WI38 (cell line): ENCODE measurements at regions not wholly inside any gene's neighbourhood (a gene's known extent, or its start where the extent isn't known, plus 50 kb on each side); places are given as distances from the start of the nearest gene placed in this dataset.

ENCODE experiments used
- H3K4me3 ChIP-seq: 2 replicates; pipeline ENCODE4 v1.5.1; 2011; ENCODE audit warnings: low read depth, mild to moderate bottlenecking, control low read depth, low read length
- CTCF ChIP-seq: IDR thresholded peaks from 2 replicates; pipeline ENCODE4 v1.5.1; 2012; ENCODE audit warnings: low read depth, mild to moderate bottlenecking, control low read depth, low read length

- H3K4me3 ChIP-seq, result no peak overlapping the region
- no peak for TF ChIP-seq CTCF
These were observed 337.8 kb upstream of the DAB1 start for GRCh38 chr1:57761628-57762027.

- TF ChIP-seq CTCF, result no peak
- no peak overlapping the region for H3K4me3 ChIP-seq
These were observed 329.0 kb upstream of the DAB1 start for GRCh38 chr1:57752843-57753242.

- TF ChIP-seq CTCF, result no peak
- H3K4me3 ChIP-seq, result no peak overlapping the region
These were observed 324.9 kb upstream of the DAB1 start for GRCh38 chr1:57748719-57749118.

- TF ChIP-seq CTCF, result no peak
- H3K4me3 ChIP-seq, result no peak overlapping the region
These were observed 324.0 kb upstream of the DAB1 start for GRCh38 chr1:57747818-57748217.

GRCh38 chr1:57741521-57741920 is 317.7 kb upstream of the DAB1 start:
- TF ChIP-seq CTCF, result no peak
- H3K4me3 ChIP-seq, result no peak overlapping the region

GRCh38 chr1:57736940-57737339 is 313.1 kb upstream of the DAB1 start:
- H3K4me3 ChIP-seq, result no peak overlapping the region
- no peak for TF ChIP-seq CTCF

GRCh38 chr1:57729181-57729580 is 305.3 kb upstream of the DAB1 start:
- no peak for TF ChIP-seq CTCF
- no peak overlapping the region for H3K4me3 ChIP-seq
